Cardiac muscle cell (in vitro differentiated cells and primary cell): ENCODE measurements at regions not wholly inside any gene's neighbourhood (a gene's known extent, or its start where the extent isn't known, plus 50 kb on each side); places are given as distances from the start of the nearest gene placed in this dataset.

Experiments used
- DNase-seq, 2 donors: peaks; one replicate each; pipeline versions ENCODE4 v3.0.0 to v3.0.0-alpha.2; 2010 to 2017; ENCODE audit warnings: low read depth in 1 of 2, low spot score in 1 of 2
- H3K27ac ChIP-seq: fragments of 200-600 bp; sonication (generic); 2 replicates; pipeline ENCODE4 v1.5.1; 2016
- H3K27me3 ChIP-seq: fragments of 200-600 bp; sonication (generic); 2 replicates; pipeline ENCODE4 v1.6.0; 2016; ENCODE audit warnings: control low read depth
- H3K36me3 ChIP-seq: fragments of 200-600 bp; sonication (generic); 2 replicates; pipeline ENCODE4 v1.5.1; 2016; ENCODE audit warnings: control low read depth
- H3K4me1 ChIP-seq: fragments of 200-600 bp; sonication (generic); 2 replicates; pipeline ENCODE4 v1.8.1; 2017; ENCODE audit warnings: low read depth, mild to moderate bottlenecking, mixed run types
- H3K4me3 ChIP-seq: fragments of 200-600 bp; sonication (generic); 2 replicates; pipeline ENCODE4 v1.5.1; 2016; ENCODE audit warnings: mild to moderate bottlenecking
- H3K9me3 ChIP-seq: fragments of 200-600 bp; sonication (generic); 2 replicates; pipeline ENCODE4 v1.5.1; 2017; ENCODE audit warnings: low read depth, mild to moderate bottlenecking, control low read depth
- CTCF ChIP-seq: IDR thresholded peaks from 2 replicates; pipeline ENCODE4 v1.5.1; 2012; ENCODE audit warnings: low read depth, mild to moderate bottlenecking, low read length

DNA sequence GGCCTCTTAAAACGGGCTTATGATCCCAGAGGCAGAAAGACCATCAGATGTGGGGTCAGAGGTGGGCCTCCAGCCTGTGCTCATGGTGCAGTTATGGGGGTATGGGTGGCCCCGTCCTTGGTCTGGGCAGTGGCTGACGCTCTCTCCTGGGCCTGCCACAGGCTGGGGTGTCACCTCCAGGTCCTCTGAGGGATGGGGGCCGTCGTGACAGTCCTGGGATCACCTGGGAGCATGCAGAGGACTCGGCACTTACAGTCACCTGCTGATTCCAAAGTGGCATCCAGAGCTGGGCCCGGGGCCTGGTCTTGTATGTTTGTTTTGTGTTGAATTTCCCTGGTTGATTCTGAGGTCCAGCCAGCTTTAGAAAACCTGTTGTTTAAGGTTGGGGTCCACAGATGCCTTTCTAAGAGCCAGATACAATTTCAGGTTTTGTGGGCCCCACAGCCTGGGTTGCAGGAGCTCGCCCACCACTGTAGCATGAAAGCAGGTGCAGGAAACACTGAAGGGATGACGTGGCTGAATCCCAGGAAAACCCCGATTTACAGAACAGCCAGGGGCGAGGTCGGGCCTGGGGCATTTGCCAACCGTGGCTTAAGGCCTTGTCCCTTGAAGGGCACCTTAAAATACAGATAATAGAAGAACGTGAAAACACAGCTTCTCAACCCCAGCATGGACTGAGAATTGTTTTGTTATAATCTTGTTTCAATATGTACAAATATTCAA lies 170.7 kb upstream of the PPP2R2D start:
- Histone ChIP-seq H3K4me1 (no peaks in the 10 kb centered on the region), H3K27ac (no peak overlapping the region), H3K4me3 (no peak overlapping the region), H3K9me3 (no peaks in the 10 kb centered on the region), H3K27me3 (no peaks in the 10 kb centered on the region), H3K36me3 (no peaks in the 10 kb centered on the region)
- DNase-seq = no peak
- TF ChIP-seq CTCF = no peak

- H3K4me1 ChIP-seq = no peaks in the 10 kb centered on the region
- H3K27ac ChIP-seq = no peak overlapping the region
- no peaks in the 10 kb centered on the region for H3K36me3 ChIP-seq
- no peaks in the 10 kb centered on the region for H3K9me3 ChIP-seq
- no peaks in the 10 kb centered on the region for H3K27me3 ChIP-seq
- no peak for DNase-seq
- TF ChIP-seq CTCF = no peak
- H3K4me3 ChIP-seq = no peak overlapping the region
Measured at GRCh38 chr10:131730771-131731497, 169.9 kb upstream of the PPP2R2D start.

- Histone ChIP-seq H3K9me3 (no peaks in the 10 kb centered on the region), H3K4me3 (no peak overlapping the region), H3K36me3 (no peaks in the 10 kb centered on the region), H3K4me1 (no peaks in the 10 kb centered on the region), H3K27me3 (no peaks in the 10 kb centered on the region), H3K27ac (no peak overlapping the region)
- TF ChIP-seq CTCF = no peak
- DNase-seq = no peak
Measured at GRCh38 chr10:131731780-131732630, 168.8 kb upstream of the PPP2R2D start.

DNA sequence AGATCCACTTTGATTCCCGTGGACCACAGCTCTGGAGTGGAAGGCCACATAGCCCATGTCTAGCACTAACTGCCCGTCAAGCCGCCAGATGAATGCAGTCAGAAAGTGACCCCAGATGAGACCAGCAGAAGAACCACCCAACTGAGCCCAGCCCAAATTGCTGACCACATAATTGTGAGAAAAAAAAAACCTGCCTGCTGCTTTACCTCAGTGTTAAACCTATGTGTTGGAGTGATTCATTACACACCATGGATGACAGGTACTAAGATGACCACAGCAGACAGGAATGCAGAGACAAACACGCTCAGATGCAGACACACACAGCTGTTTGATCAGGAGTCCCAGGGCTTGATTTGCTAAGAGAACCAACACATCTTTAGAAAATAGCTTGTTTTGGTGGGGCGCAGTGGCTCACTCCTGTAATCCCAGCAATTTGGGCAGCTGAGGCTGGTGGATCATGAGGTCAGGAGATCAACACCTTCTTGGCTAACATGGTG lies 168.1 kb upstream of the PPP2R2D start:
- DNase-seq = no peak
- H3K4me3 ChIP-seq = no peak overlapping the region
- no peak for TF ChIP-seq CTCF
- no peak overlapping the region for H3K27ac ChIP-seq
- H3K4me1 ChIP-seq = no peaks in the 10 kb centered on the region
- H3K9me3 ChIP-seq = no peaks in the 10 kb centered on the region
- no peaks in the 10 kb centered on the region for H3K36me3 ChIP-seq
- H3K27me3 ChIP-seq = no peaks in the 10 kb centered on the region

DNA sequence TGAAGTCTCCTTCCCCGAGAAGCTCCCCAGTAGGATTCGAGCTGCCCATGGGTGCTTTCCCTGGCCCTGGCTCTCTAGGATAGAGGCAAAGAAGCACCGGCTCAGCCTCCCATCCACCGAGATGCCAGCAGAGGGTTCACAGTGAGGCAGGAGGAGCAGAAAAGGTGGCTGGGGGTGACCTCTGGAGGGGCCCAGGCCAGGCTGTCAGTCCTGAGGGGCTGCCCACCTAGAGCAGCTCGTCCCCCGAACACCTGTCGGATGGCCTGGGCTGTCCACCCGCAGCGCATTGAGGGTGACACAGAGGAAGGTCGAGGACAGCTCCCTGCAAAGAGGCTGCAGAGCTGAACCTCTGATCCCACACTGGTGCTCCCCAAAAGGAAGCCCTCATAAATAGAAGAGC lies 167.2 kb upstream of the PPP2R2D start:
- Histone ChIP-seq H3K4me3 (no peak overlapping the region), H3K27me3 (no peaks in the 10 kb centered on the region), H3K4me1 (no peaks in the 10 kb centered on the region), H3K9me3 (no peaks in the 10 kb centered on the region), H3K27ac (no peak overlapping the region), H3K36me3 (no peaks in the 10 kb centered on the region)
- no peak for TF ChIP-seq CTCF
- no peak for DNase-seq
